ENCODE measurements at regions not wholly inside any gene's neighbourhood (a gene's known extent, or its start where the extent isn't known, plus 50 kb on each side); places are given as distances from the start of the nearest gene placed in this dataset.

DNA sequence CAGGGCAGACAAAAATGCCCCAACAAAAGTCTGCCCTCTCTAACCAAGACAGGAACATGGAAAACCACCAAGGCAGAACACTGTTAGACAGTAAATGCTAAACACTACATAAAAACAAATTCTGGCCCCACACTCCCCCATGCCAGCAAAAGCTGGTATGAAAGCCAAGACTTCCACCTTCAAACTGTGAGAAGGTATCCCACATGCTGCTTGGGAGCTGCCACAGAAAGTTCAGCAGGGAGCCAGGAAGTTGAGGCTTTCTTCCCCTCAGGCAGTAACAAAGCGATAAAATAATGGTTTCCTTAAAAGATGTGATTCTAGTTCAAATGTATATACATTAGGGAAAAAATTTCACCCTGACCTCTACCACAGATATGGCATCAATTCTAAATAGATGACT, 770.4 kb upstream of the NDST4 start:
- no peak for DNase-seq

DNA sequence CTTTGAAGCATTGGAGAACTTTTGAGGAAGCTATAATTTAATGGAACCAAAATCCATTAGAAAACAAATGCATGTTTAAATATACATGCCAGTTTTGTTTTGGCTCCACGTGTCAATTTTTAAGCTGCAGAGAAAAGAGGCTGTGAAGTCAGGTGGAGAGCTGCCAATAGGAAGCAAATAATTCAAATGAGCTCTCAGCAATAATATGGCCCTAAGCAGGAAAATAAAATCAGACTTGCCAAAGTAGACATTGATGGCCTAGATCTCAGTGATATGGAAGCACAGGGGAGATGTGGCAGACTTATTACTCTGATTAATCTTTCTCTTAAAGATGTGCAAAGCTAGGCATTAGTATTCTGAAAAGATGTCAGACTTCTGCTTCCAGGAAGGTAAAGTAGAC, 769.8 kb upstream of the NDST4 start:
- DNase-seq = no peak

DNA sequence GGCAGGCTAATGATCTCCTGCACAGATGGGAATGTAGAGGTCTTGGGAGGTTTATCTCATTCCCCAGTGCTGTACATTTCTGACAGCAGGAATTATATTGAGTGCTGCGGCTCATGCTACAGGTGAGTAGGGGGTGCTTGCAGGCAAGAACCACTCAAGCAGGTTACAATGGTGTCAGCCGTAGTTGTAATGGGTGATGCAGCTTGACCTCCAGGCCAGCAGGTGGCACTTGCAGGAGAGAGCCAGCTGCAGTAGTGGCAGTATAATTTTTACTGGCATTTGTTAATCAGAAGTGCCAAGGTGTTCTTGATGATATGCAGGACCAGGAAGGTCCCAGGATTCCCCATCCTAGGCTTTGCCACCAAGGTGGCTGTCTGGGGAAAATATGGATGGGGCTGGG, 759.6 kb upstream of the NDST4 start:
- no peak for DNase-seq

DNA sequence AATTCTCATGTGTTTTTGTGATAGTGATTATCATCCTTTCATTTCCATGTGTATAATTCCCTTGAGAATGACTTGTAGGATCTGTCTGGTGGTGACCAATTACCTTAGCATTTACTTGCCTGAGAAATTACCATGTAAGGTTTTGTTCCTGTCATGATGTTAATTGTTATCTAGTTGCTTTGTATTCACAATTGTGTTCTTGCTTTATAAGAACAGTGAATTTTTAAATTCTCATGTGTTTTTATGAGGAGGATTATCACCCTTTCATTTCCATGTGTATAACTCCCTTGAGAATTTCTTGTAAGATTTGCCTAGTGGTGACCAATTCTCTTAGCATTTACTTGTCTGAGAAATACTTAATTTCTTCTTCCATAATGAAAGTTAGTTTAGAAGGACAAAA, 758.2 kb upstream of the NDST4 start:
- DNase-seq = no peak

DNA sequence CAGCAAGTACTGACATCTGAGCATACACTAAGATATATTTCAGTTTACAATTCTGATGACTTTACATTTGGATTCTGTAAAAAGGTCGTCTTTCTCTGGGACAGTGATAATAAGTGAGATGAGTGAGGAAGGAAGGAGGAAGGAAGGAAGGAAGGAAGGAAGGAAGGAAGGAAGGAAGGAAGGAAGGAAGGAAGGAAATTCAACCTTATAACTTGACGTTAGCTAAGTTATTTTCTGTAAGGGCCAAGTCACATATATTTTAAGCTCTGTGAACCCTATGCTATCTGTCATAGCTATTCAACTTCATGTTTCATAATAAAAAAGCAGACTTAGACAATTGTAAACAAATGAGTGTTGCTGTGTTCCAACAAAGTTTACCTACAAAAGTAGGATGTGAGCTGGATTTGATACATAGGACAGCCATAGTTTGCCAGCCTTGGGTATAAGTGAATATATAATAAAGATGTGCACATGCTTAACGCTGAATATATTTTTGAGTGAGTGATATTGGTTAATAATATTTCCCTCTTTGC, 753.0 kb upstream of the NDST4 start:
- no peak for DNase-seq

DNA sequence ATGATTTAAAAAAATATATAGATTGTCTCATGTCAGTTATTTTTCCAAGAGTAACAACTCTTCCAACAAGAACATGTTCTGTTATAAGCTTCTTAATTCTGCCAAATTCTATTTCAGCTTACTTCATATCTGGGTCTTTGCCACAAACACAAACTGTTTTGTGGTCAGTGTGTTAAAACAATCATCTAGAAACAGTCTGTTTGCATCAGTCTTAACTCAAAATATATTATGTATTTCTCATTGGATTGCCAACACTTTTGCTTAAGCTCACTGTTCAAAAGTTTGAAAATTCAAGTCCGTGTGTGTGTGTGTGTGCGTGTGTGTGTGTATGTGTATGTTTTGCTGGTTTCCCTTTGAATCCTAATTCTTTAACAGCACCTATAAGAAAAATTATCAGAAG, 752.3 kb upstream of the NDST4 start:
- peak; percentile 80 for DNase-seq

DNA sequence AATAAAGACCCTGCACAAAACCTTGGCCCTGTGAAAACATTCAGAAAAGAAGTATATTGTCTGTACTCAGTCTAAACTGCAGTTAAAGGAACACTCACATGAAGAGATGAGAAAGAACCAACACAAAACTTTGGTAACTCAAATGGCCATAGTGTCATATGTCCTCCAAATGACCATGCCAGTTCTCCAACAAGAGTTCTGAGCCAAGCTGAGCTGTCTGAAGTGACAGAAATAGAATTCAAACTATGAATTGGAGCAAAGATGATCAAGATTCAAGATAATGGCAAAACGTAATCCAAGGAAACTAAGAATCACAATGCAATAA, 739.3 kb upstream of the NDST4 start:
- no peak for DNase-seq

DNA sequence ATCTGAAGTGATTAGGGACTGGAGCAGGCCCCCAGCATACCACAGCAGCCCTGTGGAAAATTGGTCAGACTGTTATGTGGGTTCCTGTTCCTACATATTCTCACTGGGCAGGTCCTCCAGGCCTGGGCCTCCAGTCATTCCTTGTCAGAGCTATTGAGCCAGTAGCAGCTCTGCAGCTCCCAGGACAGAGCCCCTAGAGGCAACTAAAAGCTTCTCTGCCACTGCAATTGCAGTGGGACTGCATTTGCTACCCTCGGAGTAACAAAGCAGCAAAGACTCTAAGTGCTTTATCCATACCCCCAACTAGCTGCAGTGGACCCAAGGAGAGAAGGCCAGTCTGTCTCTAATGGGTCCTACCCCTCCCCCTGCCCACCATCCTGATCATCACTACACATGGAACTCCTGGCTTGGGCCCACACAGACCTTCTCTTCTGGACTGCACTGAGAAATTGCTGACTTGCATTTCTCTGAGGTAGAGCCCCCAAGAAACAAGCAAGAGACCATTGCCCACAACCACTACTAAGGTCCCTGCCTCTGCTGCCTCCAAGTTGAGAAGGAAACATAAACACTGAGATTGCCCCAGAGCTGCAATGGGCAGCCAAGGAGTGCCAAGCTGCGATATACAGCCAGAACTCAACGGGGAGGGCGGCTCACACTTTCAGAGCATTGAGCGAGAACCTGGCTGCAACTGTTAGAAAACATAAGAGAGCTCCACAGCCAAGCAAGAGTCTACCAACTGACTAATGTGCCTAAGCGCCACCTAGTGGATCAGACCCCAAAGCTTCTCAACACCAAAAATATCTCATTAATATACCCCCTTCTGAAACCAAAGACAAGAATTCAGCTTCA, 738.7 kb upstream of the NDST4 start:
- no peak for DNase-seq

DNA sequence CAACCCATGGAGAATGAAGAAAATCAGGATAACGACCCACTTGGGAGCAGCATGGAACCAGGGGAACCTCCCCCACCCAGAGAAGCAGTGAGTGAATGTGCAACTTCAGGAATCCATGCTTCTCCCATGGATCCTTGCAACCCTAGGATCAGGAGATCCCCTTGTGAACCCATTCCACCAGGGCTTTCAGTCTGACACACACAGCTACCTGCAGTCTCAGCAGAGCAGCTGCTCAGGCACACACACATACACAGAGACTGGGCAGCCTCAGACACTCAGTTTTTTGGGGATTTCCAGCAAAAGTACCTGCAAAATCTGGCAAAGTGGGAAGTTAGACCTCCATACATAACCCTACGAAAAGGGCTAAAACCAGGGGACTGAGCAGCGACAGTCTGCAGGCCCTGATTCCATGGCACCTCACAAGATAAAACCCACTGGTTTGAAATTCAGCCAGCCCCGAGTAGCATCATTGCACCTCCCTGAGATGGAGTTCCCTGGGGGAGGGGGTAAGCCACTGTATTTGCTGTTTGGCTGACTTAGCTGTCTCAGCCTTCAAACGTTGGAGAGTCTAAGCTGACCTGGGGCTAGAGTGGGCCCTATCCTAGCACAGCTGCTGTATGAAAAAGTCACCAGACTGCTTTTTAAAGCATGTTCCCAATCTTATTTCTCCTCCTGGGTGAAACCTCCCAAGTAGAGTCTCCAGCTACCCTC, 737.5 kb upstream of the NDST4 start:
- no peak for DNase-seq

DNA sequence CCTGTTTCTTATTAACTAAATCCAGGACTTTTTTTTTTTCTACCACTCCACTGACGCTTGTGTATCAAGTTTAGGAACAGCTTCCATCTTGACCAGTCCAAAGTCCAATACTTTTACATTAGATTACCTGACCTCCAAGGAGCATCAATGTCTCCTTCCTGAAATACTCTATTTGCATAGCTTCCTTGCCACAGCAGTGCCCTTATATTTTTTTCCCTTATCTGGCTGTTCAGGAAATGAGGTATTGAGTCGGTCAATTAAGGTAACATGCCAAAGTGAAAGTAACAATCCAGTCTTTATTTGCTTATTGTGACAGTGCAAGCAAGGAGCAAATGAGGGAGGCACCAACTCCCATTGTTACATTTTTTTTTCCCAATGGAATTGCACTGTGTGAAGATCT, 730.8 kb upstream of the NDST4 start:
- DNase-seq = no peak

DNA sequence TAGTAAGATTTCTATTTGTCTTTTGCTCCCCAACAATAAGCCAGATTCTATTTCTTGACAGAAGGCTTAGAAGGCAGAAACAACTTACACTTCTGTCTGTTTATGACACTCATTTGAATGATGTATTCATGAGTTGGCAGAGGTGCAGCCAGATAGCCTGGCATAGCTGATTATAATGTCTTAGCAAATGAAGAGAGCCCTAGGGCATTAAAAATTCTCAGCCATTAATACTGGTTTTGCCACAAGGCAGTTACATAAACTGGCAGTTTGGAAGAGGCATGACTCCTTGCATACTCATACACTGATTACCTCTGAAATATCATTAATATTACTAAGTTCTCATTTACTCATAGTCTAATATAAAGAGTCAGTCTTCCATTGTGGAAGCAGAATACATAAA, 728.5 kb upstream of the NDST4 start:
- DNase-seq = no peak

DNA sequence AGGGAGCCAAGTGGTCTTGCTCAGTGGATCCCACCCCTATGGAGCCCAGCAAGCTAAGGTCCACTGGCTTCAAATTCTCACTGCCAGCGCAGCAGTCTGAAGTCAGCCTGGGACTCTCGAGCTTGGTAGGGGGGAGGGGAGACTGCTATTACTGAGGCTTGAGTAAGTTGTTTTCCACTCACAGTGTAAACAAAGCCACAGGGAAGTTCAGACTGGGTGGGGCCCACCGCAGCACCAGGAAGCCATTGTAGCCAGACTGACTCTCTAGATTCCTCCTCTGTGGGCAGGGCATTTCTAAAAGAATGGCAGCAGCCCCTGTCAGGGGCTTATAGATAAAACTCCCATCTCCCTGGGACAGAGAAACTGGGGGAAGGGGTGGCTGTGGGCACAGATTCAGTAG, 721.0 kb upstream of the NDST4 start:
- no peak for DNase-seq

DNA sequence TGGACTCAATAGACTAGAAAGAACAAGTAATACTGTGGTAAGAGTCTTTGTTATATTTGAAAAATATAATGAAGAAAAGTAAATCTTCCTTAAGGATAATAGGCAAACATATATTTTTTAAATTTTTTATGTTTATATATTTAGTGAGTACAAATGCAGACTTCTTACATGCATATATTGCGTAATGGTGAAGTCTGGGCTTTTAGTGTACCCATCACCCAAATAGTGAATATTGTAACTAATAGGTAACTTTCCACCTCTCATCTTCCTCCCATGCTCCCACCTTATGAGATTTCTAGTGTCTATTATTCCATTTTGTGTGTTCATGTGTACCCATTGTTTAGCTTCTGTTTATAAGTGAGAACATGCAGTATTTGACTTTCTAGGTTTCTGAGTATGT, 711.2 kb upstream of the NDST4 start:
- no peak for DNase-seq

DNA sequence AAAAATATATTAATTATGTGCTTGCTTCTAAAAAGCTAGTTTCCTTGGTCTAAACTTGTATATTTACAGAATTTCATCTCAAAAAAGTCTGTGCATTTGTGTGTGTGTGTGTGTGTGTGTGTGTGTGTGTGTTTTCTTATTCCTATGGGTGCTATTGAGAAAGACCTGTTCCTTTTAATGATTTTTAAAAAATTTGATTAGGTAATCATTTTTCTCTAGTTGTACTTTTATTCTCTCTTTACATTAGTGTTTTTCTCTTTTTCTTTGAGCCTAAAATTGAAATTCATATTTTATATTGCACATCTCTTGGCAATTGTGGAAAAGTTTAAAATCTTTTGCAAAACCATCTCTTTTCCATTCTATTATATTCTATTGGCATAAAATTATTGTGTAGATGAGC, 690.4 kb upstream of the NDST4 start:
- DNase-seq = no peak

DNA sequence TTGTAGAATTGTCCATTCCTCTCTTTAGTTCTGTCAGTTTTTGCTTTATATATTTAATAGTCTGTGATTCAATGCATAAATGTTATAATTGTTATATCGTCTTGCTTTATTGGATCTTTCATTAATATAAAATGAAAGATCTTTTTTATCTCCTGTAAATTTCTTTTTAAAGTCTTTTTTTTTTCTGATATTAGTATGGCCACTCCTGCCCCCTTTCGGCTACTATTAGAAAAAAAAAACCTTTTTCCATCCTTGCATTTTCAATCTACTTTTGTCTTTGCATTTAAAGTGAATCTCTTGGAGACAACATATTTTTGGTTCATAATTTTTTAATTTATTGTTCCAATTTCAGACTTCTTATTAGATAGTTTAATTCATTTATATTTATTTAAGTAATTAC, 677.4 kb upstream of the NDST4 start:
- DNase-seq = no peak

DNA sequence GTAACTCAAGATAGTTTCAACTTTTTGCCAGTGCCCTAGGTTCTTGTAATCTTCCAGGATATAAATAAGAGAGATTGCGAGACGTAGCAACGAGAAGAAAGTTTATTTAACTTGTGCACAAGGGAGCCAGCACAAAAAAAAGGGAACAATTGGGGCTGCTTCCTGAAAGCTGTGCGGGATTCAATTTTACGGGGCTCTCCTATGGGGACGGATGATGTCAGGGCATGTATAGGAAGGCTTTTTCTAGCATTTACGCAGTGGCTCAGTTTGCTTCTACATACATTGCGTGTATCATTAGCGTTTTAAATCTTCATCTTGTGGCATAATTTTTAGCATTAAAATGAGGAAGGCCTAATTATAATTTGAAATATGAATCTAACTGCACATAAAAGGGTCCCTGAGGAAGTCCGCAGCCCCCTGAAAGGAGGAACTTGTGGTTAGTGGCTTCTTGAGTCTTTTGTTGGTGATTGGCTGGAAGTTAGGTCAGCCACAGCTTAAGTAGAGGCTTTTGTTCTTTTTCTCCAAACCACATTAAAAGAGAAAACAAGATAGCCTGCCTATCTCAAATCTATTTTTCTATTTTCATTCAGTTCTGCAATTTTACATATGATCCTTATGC, 668.2 kb upstream of the NDST4 start:
- no peak for DNase-seq

DNA sequence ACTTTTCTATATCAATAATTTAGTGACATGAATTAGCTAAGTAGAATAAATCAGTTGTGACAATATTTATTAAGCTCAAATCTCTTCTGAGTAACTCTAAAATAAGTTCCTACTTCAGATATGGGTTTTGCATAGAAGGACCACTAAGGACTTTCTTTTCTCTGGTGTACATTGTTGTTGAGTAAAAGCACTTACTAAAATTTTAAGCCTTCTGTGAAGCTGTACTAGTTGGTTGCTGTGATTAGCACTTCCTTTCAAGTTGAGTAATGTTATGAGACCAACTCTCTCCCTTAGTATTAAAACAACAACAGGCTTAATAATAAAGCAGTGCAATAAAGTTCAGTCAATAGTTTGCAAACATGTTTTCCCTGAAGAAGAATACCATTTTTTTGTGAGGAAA, 667.4 kb upstream of the NDST4 start:
- no peak for DNase-seq

DNA sequence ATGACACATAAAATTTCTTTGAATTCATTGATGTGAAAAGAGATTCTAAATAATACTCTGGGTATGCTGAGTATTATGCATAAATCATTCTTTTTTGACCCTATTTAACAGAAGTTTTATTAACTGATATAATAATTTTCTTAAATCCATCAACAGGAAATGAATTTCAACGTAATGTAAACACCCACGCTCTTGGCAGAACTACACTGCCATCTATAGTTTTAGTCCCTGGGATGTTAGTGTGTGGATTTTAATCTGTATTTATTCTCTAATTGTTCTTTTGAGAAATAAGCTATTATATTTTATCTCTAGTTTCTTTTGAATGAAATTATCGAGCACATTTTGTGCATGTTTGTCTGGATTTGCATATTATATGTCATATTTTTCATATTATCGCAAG, 666.8 kb upstream of the NDST4 start:
- no peak for DNase-seq

DNA sequence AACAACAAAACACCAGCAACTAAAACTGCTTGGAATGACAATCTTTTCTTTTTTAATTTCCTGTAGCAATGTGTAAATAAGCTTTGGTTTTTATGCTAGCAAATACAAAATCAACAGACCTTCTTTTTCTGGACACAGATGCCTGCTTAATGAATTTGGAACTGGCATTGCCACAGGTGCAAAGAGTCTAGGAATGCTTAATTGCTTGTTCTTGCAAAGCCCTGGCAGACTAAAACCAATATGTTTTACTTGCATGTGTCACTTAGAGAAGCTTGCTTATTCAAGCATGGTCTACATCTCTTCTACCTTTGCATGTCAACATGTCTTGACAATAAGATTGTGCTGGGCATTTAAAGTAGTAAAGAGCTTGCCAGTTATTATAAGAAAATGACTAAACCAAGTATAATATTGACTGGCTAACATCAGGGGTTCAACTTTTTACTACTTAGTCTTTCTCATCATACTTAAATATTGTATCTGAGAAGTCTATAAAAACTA, 656.7 kb upstream of the NDST4 start:
- DNase-seq = no peak

DNA sequence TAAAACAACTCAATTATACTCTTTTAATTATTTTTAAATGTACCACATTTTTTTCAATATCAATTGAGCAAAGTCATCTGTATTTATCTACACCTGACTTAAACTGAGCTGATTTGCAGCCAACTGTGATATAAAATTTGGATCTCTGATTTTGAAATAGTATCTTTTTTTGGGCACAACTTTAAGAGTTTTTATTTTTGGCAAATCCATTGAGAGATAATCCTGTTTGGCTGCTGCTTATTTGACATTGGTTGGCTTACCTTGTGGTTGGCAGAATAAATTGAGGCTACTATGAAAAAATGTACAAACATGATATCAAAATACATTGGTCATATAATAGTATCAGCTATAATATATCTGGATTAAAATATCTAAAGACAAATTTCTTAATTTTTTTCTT, 656.0 kb upstream of the NDST4 start:
- no peak for DNase-seq

DNA sequence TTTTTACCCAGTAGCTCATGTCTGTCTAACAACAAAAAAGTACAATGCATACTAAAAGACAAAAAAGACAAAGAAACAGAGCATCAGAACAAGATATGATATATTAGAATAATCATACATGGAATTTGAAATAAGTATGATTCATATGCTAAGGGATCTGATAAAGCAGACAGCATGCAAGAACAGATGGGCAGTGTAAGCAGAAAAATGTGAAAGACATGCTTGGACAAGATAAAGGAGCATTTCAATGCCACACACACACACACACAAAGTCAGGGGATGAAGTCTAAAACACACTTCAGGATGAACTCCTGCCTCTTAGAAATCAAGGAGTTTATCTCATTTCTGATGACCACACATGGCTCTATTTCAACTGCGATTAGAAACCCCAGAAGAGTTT, 649.6 kb upstream of the NDST4 start:
- DNase-seq = no peak

DNA sequence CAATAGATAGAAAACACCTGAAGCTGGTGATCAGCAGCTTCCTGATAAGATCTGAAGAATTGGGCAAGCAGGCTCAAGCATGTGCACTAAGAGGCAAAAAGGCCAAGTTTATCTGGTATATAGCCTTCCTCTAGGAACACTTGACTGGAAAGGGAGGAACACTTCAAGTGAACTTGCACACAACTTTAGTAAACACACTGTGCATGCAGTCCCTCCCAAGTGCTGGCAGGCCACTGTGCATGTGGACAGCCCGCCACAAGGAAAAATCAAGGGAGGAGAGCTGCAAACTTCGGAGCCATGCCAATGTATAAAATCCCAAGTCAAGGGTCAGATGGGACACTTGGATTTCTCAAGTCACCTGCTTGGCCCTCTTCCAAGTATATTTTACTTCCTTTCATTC, 645.8 kb upstream of the NDST4 start:
- no peak for DNase-seq

DNA sequence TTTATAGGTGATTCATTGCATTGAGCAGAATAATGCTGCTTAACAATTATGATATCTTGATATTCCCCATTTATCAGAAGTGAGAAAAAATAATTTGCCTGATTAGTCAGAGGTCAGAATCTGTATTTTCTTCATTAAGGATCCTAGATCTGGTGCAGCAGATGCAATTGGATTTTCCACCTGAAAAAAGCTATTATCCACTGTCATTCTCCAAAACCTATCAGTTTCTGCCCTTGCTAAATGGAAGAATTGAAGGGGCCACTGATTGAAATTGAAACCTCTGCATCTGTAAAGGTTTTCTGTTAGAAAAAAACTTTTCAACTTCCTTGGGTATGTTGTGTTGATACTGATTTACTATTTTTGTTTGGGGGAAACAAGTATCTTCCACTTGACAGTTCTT, 636.0 kb upstream of the NDST4 start:
- DNase-seq = no peak

DNA sequence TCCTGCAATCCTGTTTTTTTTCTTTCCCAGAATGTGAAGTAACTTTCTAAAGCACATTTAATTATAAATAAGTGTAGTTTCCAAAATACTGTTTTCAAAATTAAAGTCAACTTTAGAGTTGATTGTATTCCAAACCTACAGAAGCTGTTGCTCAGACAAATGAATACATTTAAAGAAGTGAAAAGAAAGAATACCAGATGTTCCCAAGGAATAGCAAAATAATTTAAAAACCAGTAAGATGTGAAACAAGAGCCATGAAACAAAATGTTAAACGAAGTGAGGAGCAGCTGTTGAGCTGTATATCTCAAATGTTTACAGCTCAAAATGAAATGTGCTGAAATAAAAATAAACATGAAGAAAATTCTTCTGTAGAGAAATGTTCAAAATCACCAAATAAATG, 627.4 kb upstream of the NDST4 start:
- DNase-seq = no peak
